ENCODE measurements at regions not wholly inside any gene's neighbourhood (a gene's known extent, or its start where the extent isn't known, plus 50 kb on each side); places are given as distances from the start of the nearest gene placed in this dataset.

- 95 to 97% methylated on average over 3 of the region's 3 CpGs for WGBS, 2 donors
- TF ChIP-seq CTCF (IDR thresholded peaks at IDR 0.05) (no peak), POLR2A (IDR thresholded peaks at IDR 0.05) (no peak), EP300 (IDR thresholded peaks at IDR 0.05) (no peak)
These were observed 151.5 kb upstream of the FAM83B start for GRCh38 chr6:54694928-54695532.

GRCh38 chr6:54695815-54696214 lies 150.8 kb upstream of the FAM83B start:
- Histone ChIP-seq H3K27me3 (no peaks in the 10 kb centered on the region), H3K9me3 (no peaks in the 10 kb centered on the region), H3K4me3 (no peak overlapping the region), H3K4me1 (peaks cover 0 to 9% (median 0%) of the 10 kb centered on the region in 4 donors), H3K27ac (no peak overlapping the region), H3K36me3 (no peaks in the 10 kb centered on the region)
- 68 to 71% methylated on average over 3 of the region's 3 CpGs for WGBS, 2 donors
- TF ChIP-seq EP300 (IDR thresholded peaks at IDR 0.05): no peak
- TF ChIP-seq CTCF (IDR thresholded peaks at IDR 0.05): no peak
- no peak for TF ChIP-seq POLR2A (IDR thresholded peaks at IDR 0.05)
- no peak for DNase-seq (ENCODE audit: low spot score in 2 of 2)

More at GRCh38 chr6:54694928-54695532, 151.5 kb upstream of the FAM83B start:
- Histone ChIP-seq H3K27ac (no peak overlapping the region), H3K9me3 (no peaks in the 10 kb centered on the region), H3K4me1 (peaks cover 0 to 9% (median 0%) of the 10 kb centered on the region in 4 donors), H3K27me3 (no peaks in the 10 kb centered on the region), H3K4me3 (no peak overlapping the region), H3K36me3 (no peaks in the 10 kb centered on the region)
- no peak for DNase-seq (ENCODE audit: low spot score in 2 of 2)

- H3K4me3 ChIP-seq: no peak overlapping the region
- no peak for DNase-seq (ENCODE audit: low spot score in 2 of 2)
These were observed 149.1 kb upstream of the FAM83B start for GRCh38 chr6:54697424-54697823.

GRCh38 chr6:54698974-54699373 lies 147.6 kb upstream of the FAM83B start:
- DNase-seq (ENCODE audit: low spot score in 2 of 2): no peak
- WGBS, 2 donors: 26 to 45% methylated on average over 3 of the region's 3 CpGs
- no peaks in the 10 kb centered on the region for H3K27me3 ChIP-seq
- H3K27ac ChIP-seq: no peak overlapping the region
- no peak overlapping the region for H3K4me3 ChIP-seq
- TF ChIP-seq POLR2A (IDR thresholded peaks at IDR 0.05) (no peak), EP300 (IDR thresholded peaks at IDR 0.05) (no peak), CTCF (IDR thresholded peaks at IDR 0.05) (no peak)
- no peaks in the 10 kb centered on the region for H3K36me3 ChIP-seq
- peaks cover 0 to 9% (median 0%) of the 10 kb centered on the region in 4 donors for H3K4me1 ChIP-seq
- no peaks in the 10 kb centered on the region for H3K9me3 ChIP-seq

More at GRCh38 chr6:54697424-54697823, 149.1 kb upstream of the FAM83B start:
- TF ChIP-seq EP300 (IDR thresholded peaks at IDR 0.05): no peak
- TF ChIP-seq POLR2A (IDR thresholded peaks at IDR 0.05): no peak
- TF ChIP-seq CTCF (IDR thresholded peaks at IDR 0.05): peak in 3 of 5 experiments; percentile 35 to 39 (median 37)
- no peak overlapping the region for H3K27ac ChIP-seq
- no peaks in the 10 kb centered on the region for H3K9me3 ChIP-seq
- peaks cover 0 to 9% (median 0%) of the 10 kb centered on the region in 4 donors for H3K4me1 ChIP-seq
- H3K36me3 ChIP-seq: no peaks in the 10 kb centered on the region
- H3K27me3 ChIP-seq: no peaks in the 10 kb centered on the region
- 15 to 18% methylated on average over 3 of the region's 3 CpGs for WGBS, 2 donors

- no peaks in the 10 kb centered on the region for H3K27me3 ChIP-seq
- no peak overlapping the region for H3K4me3 ChIP-seq
- H3K9me3 ChIP-seq: no peaks in the 10 kb centered on the region
- no peak for DNase-seq (ENCODE audit: low spot score in 2 of 2)
- TF ChIP-seq EP300 (IDR thresholded peaks at IDR 0.05) (no peak), POLR2A (IDR thresholded peaks at IDR 0.05) (no peak), CTCF (IDR thresholded peaks at IDR 0.05) (no peak)
- H3K36me3 ChIP-seq: no peaks in the 10 kb centered on the region
- H3K4me1 ChIP-seq: peaks cover 0 to 9% (median 0%) of the 10 kb centered on the region in 4 donors
- WGBS, 2 donors: 81 to 86% methylated on average over 2 of the region's 2 CpGs
- H3K27ac ChIP-seq: no peak overlapping the region
These were observed 146.4 kb upstream of the FAM83B start for GRCh38 chr6:54700158-54700557.

All from tibial nerve (tissue), 4 donors.